Duodenal mucosa (tissue), 2 donors: ENCODE measurements at regions not wholly inside any gene's neighbourhood (a gene's known extent, or its start where the extent isn't known, plus 50 kb on each side); places are given as distances from the start of the nearest gene placed in this dataset.

Experiments
- H3K27ac ChIP-seq: one replicate; pipeline ENCODE4 v1.7.0; 2013; ENCODE audit warnings: low read depth, low read length
- H3K27me3 ChIP-seq, 2 donors: one replicate each; pipeline ENCODE4 v1.7.0; 2013; ENCODE audit warnings: low read length in 2 of 2, control low read depth in 1 of 2; ENCODE audit not compliant: insufficient read depth in 2 of 2, control insufficient read depth in 1 of 2
- H3K36me3 ChIP-seq, 2 donors: one replicate each; pipeline ENCODE4 v1.7.0; 2013; ENCODE audit warnings: low read length in 2 of 2, control low read depth in 1 of 2; ENCODE audit not compliant: insufficient read depth in 2 of 2, control insufficient read depth in 1 of 2
- H3K4me1 ChIP-seq, 2 donors: one replicate each; pipeline ENCODE4 v1.7.0; 2013; ENCODE audit warnings: low read length in 2 of 2, control low read depth in 1 of 2; ENCODE audit not compliant: insufficient read depth in 2 of 2, control insufficient read depth in 1 of 2
- H3K4me3 ChIP-seq, 2 donors: one replicate each; pipeline ENCODE4 v1.7.0; 2013; ENCODE audit warnings: low read length in 2 of 2, low read depth in 1 of 2
- H3K9ac ChIP-seq, 2 donors: one replicate each; pipeline ENCODE4 v1.7.0; 2013; ENCODE audit warnings: low read length in 2 of 2, low read depth in 1 of 2
- H3K9me3 ChIP-seq, 2 donors: one replicate each; pipeline ENCODE4 v1.7.0; 2013; ENCODE audit warnings: low read length in 2 of 2, control low read depth in 1 of 2; ENCODE audit not compliant: control insufficient read depth in 1 of 2

DNA sequence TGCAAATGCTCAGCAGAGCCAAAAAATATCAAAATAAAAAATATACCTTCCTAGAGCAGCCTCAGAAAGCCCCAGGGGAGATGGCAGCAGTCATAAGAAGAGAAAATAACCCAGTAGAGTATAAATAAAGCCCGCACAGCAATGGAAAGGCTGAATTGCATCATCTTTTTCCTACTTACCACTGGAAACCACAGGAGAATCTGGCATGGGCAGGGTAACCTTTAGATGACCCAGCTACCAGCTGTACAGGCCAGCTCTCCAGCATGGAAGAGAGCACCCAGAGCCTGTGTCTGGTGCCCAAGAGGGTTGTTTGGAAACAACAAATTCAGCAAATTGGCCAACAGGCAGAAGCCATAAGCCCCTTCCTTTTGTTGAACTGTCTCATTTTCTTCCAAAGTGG, 253.1 kb downstream of the OMA1 start:
- H3K4me3 ChIP-seq = no peak overlapping the region
- H3K27ac ChIP-seq = no peak overlapping the region
- H3K9me3 ChIP-seq = no peaks in the 10 kb centered on the region
- no peak overlapping the region for H3K9ac ChIP-seq
- H3K4me1 ChIP-seq = no peaks in the 10 kb centered on the region
- no peaks in the 10 kb centered on the region for H3K36me3 ChIP-seq
- no peaks in the 10 kb centered on the region for H3K27me3 ChIP-seq

DNA sequence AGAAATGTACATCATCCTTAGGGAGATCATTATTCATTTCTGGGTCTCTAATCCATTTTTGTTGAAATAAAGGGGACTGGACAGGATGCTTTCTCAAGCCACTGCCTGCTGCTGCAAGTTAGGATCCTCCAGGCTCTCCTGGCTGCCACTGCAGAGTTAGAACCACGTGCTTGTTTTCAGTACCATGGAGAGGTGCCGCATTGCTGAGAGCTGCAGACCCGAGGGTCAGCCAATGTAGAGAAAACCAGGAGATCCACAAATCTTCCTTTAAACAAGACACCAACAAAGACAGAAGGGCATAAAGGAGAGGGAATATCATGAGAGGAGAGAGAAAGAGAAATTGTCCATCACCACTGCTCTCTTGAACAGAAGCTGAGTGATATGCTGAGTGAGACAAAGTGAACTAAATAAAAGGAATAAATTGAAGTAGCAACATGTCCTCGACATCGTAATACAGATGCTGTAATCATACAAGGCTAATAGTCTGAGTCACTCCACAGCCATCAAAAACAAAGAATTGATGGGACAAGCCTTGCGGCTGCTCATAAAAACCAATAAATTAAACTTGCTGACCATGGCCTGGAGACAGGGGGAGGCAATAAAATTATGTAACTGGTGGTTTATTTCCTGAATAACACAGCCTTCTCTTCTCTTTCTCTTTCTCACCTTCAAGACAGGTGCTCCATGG, 255.7 kb downstream of the OMA1 start:
- Histone ChIP-seq H3K36me3 (no peaks in the 10 kb centered on the region), H3K27me3 (no peaks in the 10 kb centered on the region), H3K9me3 (no peaks in the 10 kb centered on the region), H3K27ac (no peak overlapping the region), H3K9ac (no peak overlapping the region), H3K4me1 (no peaks in the 10 kb centered on the region), H3K4me3 (no peak overlapping the region)

DNA sequence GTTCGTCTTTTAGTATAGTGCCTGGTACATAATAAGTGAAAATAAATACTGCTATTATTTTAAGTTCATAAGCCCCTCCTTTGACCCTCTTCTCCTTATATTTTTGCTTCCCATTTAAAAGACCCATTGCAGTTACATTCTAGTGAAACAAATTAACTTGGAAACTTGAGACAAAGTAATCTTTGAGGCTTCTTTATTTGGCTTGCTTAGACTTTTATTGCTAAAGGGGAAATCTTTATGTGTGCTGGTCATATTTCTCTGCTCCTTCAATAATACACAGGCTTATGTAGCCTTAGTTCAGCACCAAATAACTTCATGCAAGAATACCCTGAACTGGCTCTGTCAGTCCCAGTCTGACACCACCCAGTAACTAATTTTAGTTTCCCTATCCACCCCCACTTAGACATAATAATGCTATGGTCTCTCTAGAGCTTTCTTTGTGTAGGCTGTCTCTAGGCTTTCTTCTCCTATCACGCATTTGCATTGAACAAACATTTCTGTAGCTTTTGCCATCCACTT, 257.8 kb downstream of the OMA1 start:
- no peak overlapping the region for H3K4me3 ChIP-seq
- H3K4me1 ChIP-seq = no peaks in the 10 kb centered on the region
- H3K9ac ChIP-seq = no peak overlapping the region
- no peak overlapping the region for H3K27ac ChIP-seq
- H3K9me3 ChIP-seq = no peaks in the 10 kb centered on the region
- no peaks in the 10 kb centered on the region for H3K27me3 ChIP-seq
- H3K36me3 ChIP-seq = no peaks in the 10 kb centered on the region

DNA sequence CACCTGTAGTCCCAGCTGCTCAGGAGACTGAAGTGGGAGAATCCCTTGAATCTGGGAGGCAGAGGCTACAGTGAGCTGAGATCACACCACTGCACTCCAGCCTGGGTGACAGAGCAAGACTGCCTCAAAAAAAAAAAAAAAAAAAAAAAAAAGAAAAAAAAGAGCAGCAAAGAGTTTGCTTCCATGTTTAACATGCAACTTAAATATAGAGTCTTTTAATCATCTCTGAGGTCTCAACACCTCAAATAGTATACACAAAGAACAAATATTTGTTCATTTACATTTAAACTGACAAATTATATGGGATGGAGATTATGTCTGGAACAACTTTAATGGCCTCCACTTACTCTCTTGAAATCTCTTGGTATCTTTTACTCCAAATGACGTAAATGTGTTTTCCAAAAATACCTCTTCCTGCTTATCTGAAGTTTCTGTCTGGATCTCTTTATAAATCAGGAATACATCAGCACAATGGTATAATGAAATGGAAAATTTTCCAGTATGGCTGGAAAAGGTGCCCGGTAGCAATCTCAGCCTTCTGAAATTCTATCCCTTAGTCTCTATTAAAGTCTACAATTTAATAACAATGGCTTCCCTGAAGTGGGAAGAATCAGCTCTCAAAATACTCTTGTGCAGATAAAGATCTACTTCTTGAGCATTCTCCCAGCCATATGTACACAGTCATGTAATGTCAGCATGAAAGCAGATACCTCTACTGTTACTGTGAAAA, 258.5 kb downstream of the OMA1 start:
- Histone ChIP-seq H3K4me1 (no peaks in the 10 kb centered on the region), H3K9me3 (no peaks in the 10 kb centered on the region), H3K9ac (no peak overlapping the region), H3K36me3 (no peaks in the 10 kb centered on the region), H3K4me3 (no peak overlapping the region), H3K27me3 (no peaks in the 10 kb centered on the region), H3K27ac (no peak overlapping the region)

DNA sequence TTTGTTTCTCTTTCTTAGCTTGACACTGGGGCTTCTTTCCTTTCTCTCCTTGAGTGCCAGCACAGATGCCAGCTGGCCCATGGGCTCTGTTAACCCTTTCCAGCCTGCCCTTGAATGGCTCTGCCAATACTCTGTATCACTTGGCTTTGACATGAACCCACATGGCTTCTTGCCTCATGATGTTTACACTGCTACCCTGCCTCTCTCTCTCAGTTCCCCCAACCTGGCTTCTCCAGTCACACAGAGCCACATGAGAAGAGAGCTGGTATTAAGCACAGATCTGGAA, 262.4 kb downstream of the OMA1 start:
- Histone ChIP-seq H3K4me1 (no peaks in the 10 kb centered on the region), H3K27ac (no peak overlapping the region), H3K9ac (no peak overlapping the region), H3K9me3 (no peaks in the 10 kb centered on the region), H3K36me3 (no peaks in the 10 kb centered on the region), H3K27me3 (no peaks in the 10 kb centered on the region), H3K4me3 (no peak overlapping the region)

DNA sequence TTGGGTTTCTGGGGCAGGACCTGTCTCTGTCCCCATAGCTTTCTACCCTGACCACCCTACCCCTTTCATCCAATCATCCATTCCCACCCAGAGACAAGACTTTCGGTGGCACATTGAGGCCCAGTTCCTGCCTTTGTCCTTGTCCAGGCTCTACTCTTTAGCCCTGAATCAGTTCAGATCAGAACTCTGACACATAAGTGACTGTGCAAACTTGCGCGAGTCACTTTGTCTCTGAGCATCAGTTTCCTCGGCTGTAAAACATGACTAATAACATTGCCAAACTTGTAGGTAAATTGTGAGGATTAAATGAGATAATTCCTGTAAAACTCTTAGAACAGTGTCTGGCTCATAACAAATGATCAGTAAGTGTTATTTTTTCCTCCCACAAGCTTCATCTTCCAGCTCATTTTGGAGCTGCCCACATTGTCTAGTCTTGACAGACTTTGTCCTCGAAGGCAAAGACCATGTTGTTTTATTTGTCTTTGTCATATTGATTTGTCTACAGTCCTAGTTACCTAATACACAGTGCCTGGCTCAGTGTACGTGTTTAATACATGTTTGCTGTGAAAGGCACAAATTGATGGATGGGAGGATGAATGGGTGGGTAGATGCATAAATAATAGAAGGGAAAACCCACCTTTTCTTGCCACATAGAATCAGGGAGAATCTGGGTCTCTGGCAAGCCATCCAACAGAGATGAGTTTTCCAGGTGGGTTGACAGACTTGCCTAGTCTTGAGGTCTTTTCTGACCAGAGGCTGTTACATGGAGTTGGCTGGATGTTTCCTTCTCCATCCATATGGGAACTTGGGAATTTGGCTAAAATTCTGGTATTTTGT, 262.9 kb downstream of the OMA1 start:
- Histone ChIP-seq H3K9ac (no peak overlapping the region), H3K9me3 (no peaks in the 10 kb centered on the region), H3K4me1 (no peaks in the 10 kb centered on the region), H3K27ac (no peak overlapping the region), H3K36me3 (no peaks in the 10 kb centered on the region), H3K4me3 (no peak overlapping the region), H3K27me3 (no peaks in the 10 kb centered on the region)

DNA sequence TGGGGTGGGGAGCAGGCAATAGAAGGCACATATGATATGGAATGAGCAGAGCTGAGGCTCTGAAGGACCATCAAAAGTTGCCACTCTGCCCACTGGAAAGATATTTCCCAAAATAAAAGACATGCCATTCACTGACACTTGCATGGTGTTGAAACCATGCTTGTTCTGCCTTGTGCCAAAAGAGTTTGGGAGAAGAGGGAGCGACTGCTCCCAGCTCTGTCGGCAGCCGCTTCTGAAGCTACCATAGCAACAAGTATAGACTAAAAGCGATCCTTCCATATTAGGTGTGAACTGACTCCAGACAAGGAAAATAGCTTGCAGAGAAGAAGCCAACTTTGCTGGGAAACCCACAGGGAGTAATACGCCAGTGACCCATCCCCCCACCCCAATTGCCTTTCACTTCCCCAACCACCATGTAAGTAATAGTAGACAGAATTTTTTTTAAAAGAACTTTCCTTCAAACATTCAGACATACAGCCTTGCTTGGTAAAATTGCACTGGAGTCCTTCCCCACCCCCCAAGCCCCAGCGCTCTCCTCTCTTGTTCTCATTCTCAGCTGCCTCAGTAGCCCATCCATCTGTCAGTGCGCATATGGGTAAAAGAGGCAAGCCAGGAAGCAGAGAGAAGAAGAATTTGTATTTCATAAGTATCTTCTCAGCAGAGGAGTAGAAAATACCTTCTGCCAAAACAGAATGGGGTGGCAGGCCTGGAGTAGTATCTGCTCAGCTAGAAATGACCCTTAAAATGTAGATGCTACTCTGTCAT, 263.7 kb downstream of the OMA1 start:
- no peaks in the 10 kb centered on the region for H3K9me3 ChIP-seq
- no peak overlapping the region for H3K9ac ChIP-seq
- no peaks in the 10 kb centered on the region for H3K36me3 ChIP-seq
- no peak overlapping the region for H3K27ac ChIP-seq
- no peak overlapping the region for H3K4me3 ChIP-seq
- H3K27me3 ChIP-seq = no peaks in the 10 kb centered on the region
- no peaks in the 10 kb centered on the region for H3K4me1 ChIP-seq

DNA sequence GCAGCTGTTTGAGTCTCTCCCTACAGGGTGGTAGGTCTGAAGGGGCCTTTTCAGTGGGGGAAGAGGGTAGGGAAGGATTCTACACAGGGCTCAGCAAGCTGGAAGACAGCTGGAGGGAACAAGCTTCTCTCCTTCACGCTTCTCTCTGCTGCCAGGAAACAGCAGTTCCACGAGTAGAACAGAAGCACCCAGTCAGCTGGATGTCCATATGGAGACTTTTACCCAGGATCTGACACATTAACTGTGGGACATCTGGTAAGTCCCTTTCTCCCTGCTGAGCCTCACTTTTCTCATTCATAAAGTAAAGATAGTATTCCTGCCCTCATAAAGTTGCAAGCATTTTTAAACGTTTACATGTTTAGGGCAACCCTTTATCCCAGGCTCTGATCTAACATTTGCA, 280.3 kb downstream of the OMA1 start:
- Histone ChIP-seq H3K27ac (no peak overlapping the region), H3K4me3 (no peak overlapping the region), H3K4me1 (no peaks in the 10 kb centered on the region), H3K27me3 (no peaks in the 10 kb centered on the region), H3K36me3 (no peaks in the 10 kb centered on the region), H3K9me3 (no peaks in the 10 kb centered on the region), H3K9ac (no peak overlapping the region)

DNA sequence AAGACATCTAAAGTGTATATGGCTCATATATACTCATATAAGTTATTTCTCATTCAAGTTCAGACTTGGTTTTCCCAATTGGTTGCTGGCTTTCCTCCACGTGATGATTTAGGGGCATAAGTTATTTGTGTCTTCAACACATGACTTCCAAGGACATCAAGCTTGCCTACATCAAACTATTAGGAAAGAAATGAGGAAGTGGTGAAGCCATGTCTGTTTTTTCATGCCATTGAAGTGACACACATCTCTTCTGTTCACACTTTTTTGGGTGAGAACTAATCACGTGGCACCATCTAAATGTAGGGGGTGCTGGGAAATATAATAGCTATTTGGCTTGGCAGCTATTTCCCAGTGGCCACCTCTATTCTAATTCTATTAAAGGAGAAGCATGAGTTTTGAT, 282.1 kb downstream of the OMA1 start:
- Histone ChIP-seq H3K27ac (no peak overlapping the region), H3K9me3 (no peaks in the 10 kb centered on the region), H3K36me3 (no peaks in the 10 kb centered on the region), H3K4me1 (no peaks in the 10 kb centered on the region), H3K4me3 (no peak overlapping the region), H3K27me3 (no peaks in the 10 kb centered on the region), H3K9ac (no peak overlapping the region)
